ENCODE measurements at regions not wholly inside any gene's neighbourhood (a gene's known extent, or its start where the extent isn't known, plus 50 kb on each side); places are given as distances from the start of the nearest gene placed in this dataset.

DNA sequence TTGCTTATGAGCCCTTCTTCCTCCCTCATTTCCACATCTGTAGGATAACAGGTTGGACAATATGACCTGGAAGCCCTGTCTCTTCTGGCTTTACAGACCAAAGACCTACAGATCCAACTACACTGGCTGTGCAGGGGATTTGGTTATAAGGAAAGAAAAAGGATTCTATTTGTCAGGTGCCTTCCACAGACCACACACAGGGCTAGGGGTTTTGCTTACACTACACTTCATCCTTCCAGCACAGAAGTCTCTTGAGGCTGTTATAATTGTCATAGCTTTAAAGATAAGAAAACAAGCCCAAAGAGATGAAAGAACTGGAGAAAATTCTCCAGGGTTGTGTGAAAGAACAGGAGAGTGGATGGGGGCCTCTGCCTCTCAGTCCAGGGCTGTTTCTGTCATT is 302.6 kb downstream of the MYCN start:
- H3K9me3 ChIP-seq: no peaks in the 10 kb centered on the region
- intact Hi-C loops (cut with DNase I; ENCODE audit: low total_unique reads): no loop called here
- TF ChIP-seq, protein P1, sequence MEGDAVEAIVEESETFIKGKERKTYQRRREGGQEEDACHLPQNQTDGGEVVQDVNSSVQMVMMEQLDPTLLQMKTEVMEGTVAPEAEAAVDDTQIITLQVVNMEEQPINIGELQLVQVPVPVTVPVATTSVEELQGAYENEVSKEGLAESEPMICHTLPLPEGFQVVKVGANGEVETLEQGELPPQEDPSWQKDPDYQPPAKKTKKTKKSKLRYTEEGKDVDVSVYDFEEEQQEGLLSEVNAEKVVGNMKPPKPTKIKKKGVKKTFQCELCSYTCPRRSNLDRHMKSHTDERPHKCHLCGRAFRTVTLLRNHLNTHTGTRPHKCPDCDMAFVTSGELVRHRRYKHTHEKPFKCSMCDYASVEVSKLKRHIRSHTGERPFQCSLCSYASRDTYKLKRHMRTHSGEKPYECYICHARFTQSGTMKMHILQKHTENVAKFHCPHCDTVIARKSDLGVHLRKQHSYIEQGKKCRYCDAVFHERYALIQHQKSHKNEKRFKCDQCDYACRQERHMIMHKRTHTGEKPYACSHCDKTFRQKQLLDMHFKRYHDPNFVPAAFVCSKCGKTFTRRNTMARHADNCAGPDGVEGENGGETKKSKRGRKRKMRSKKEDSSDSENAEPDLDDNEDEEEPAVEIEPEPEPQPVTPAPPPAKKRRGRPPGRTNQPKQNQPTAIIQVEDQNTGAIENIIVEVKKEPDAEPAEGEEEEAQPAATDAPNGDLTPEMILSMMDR (IDR thresholded peaks at IDR 0.05): no peak
- no peak for TF ChIP-seq POLR2A (IDR thresholded peaks at IDR 0.05)

DNA sequence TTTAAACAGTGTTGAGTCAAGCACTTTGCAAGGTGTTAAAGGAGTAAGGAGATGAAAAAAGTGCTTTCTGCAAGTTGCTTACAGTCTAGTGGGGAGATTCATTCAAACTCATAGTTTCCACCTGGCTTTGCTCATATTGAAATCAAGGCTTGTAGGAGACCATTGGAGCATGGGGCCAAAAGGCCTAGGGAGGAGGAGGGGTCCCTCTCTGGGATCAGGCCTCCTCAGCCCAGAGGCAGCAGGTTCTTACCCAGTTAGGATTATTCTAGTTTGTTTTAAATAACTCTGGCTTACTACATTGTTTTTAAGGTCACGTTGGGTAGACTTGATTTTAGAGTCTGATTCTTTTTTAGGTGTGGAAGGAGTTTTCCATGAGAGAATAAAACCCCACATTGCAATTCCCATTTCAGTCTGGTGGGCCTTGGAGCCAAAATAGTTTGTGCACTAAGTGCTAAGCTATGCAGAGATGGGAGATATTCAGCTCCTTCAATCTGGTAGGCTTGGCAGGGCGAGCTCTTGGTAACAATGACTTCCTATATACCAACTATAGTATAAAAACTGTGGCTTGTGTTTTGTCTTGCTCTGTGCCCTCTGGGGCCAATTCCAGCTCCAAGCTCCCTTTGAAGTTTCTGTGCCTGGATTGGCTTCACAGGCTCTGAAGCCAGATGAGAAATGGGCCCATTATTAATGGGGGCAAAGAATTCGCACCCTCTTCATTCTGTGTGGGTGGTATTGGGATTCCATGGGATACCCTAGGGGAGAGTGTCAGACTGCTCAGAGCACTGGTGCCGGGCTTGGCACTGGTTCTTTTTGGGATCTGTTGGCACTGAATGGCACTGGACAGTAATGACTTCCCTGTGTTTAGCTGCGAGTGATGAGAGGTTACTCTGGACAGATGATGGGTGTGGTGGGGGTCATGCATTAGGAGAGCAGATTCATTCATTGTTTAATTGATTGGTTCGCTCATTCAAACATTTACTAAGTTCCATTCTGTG is 301.1 kb downstream of the MYCN start:
- H3K27me3 ChIP-seq: no peaks in the 10 kb centered on the region
- intact Hi-C loops (cut with DNase I; ENCODE audit: low total_unique reads): no loop called here
- H3K9me3 ChIP-seq: no peaks in the 10 kb centered on the region
- H3K4me1 ChIP-seq: no peaks in the 10 kb centered on the region
- TF ChIP-seq POLR2A (IDR thresholded peaks at IDR 0.05): no peak
- TF ChIP-seq, protein P1 (IDR thresholded peaks at IDR 0.05): no peak
- 91 to 94% methylated on average over 6 of the region's 6 CpGs for WGBS, 2 donors
- H3K36me3 ChIP-seq (ENCODE audit: low read depth, missing control alignments): no peaks in the 10 kb centered on the region
- no peak overlapping the region for H3K27ac ChIP-seq
- no peak overlapping the region for H3K4me3 ChIP-seq
- no peak for DNase-seq

More for the DNA sequence above, 302.6 kb downstream of the MYCN start:
- Histone ChIP-seq H3K27me3 (no peaks in the 10 kb centered on the region), H3K4me3 (no peak overlapping the region), H3K4me1 (no peaks in the 10 kb centered on the region), H3K27ac (no peak overlapping the region), H3K36me3 (ENCODE audit: low read depth, missing control alignments) (no peaks in the 10 kb centered on the region)
- no peak for DNase-seq

DNA sequence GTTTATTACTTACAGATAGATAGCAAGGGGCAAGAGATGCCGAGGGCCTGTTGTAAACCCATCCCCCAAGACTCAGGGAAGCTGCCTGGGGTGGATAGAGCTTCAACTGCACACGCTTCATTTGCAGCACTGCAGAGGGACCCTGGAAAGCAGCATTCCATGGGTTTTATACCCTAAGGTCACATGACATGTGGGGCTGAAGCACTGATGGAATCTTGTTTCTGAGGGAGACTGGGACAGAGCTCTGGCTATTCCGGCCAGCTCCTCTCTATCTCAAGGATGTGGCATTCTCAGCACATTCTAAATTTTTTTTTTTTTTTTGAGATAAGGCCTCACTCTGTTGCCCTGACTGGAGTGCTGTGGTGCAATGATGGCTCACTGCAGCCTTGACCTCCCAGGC is 300.1 kb downstream of the MYCN start:
- H3K4me3 ChIP-seq: no peak overlapping the region
- 77 to 78% methylated on average over 3 of the region's 3 CpGs for WGBS, 2 donors
- intact Hi-C loops (cut with DNase I; ENCODE audit: low total_unique reads): no loop called here
- H3K4me1 ChIP-seq: no peaks in the 10 kb centered on the region
- no peaks in the 10 kb centered on the region for H3K9me3 ChIP-seq
- no peak for DNase-seq
- H3K27me3 ChIP-seq: no peaks in the 10 kb centered on the region
- no peak overlapping the region for H3K27ac ChIP-seq
- no peak for TF ChIP-seq POLR2A (IDR thresholded peaks at IDR 0.05)
- TF ChIP-seq, protein P1 (IDR thresholded peaks at IDR 0.05): no peak
- H3K36me3 ChIP-seq (ENCODE audit: low read depth, missing control alignments): no peaks in the 10 kb centered on the region

DNA sequence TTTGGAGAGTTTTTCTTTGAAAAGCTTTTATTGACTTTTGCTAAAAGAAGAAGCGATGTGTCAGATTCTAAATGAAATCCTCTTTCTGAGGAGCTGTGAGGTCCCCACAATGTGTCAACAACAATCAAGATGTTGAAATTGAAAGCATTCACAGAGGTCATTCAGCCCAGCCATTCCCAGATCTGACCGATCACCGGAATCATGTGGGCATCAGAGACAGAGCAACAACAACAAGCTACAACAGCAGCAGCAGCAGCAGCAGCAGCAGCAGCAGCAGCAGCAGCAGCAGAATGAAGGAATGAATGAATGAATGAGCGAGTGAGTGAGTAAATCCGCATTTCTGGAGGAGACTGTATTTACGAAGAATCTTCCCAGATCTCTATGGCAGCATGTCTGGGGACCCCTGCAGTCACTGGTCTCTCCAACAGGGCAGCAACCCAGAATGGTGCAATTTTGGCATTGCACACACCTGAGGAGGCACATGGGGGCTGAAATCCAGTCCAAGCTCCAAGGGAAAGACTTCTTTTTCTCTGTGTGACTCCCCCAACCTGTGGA is 299.0 kb downstream of the MYCN start:
- intact Hi-C loops (cut with DNase I; ENCODE audit: low total_unique reads): no loop called here
- no peak for DNase-seq
- Histone ChIP-seq H3K27me3 (no peaks in the 10 kb centered on the region), H3K4me1 (no peaks in the 10 kb centered on the region), H3K27ac (no peak overlapping the region), H3K4me3 (no peak overlapping the region), H3K36me3 (ENCODE audit: low read depth, missing control alignments) (no peaks in the 10 kb centered on the region), H3K9me3 (no peaks in the 10 kb centered on the region)
- 90 to 94% methylated on average over 6 of the region's 6 CpGs for WGBS, 2 donors
- TF ChIP-seq POLR2A (IDR thresholded peaks at IDR 0.05): no peak
- TF ChIP-seq, protein P1 (IDR thresholded peaks at IDR 0.05): no peak
